NCI-H2171 treated with DMSO at 0.1 percent for 48 hours (cell line): ENCODE measurements at regions not wholly inside any gene's neighbourhood (a gene's known extent, or its start where the extent isn't known, plus 50 kb on each side); places are given as distances from the start of the nearest gene placed in this dataset.
A peak's percentile ranks its signal among the peaks of the same experiment; 100 is the strongest.

Source experiments
- DNase-seq: peaks from one replicate; lab custom pipeline; 2025; lab: John Stamatoyannopoulos, UW

DNA sequence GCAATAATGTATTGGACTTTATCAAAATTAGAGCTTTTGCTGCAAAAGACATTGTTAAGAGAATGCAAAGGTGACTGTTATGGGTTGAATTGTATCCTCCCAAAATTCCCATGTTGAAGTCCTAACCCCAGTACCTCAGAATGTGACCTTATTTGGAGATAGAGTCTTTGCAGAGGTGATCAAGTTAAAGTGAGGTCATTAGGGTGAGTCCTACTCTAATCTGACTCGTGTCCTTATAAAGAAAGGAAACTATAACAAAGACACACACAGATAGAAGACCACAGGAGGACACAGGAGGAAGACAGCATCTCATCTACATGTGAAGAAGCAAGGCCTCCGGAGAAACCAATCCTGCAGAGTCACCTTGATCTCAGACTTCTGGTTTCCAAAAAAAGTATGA lies 1011.2 kb downstream of the TBC1D22A start:
- DNase-seq, result no peak

- no peak for DNase-seq
These were observed 1010.4 kb downstream of the TBC1D22A start for GRCh38 chr22:47772864-47773263.

GRCh38 chr22:47769652-47770051 lies 1007.2 kb downstream of the TBC1D22A start:
- DNase-seq, result no peak

DNA sequence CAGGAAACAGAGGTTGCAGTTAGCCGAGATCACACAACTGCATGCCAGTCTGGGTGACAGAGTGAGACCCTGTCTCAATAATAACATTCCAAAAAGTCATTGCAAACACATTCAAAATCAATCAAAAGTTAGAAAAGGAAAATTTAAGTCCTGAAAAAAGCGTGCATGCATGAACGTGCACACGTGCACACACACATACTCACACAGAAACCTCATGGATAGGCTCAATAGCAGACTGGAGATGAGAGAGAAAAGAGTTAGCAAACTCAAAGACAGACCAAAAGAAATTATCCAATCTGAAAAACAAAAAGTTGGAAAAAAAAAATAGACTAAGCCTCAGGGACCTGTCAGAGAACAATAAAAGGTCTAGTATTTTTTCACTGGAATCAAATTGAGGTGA lies 1005.6 kb downstream of the TBC1D22A start:
- DNase-seq, result no peak

- no peak for DNase-seq
These were observed 1005.0 kb downstream of the TBC1D22A start for GRCh38 chr22:47767403-47767802.

- DNase-seq, result no peak
These were observed 1003.3 kb downstream of the TBC1D22A start for GRCh38 chr22:47765757-47766156.

- no peak for DNase-seq
These were observed 999.7 kb downstream of the TBC1D22A start for GRCh38 chr22:47762141-47762540.

GRCh38 chr22:47759909-47760308 lies 997.5 kb downstream of the TBC1D22A start:
- no peak for DNase-seq

- DNase-seq, result no peak
These were observed 995.3 kb downstream of the TBC1D22A start for GRCh38 chr22:47757741-47758140.

DNA sequence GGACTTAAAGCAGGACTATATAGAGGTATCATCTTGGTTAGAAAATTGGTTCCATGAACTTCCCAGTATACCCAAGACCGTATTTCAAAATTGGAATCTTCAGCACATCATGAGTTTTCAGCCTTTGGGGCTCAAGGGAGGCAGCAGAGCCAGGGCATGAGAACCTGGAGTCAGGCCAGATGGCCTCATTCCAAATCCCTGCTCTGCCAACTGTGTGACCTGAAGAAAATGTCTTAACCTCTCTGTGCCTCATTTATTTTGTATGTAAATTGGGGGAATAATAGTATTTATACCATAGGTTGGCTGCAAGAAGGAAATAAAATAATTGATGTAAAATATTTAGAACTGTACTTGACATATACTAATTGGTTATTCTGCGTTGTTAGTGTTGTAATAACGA lies 987.6 kb downstream of the TBC1D22A start:
- DNase-seq, result peak; percentile 34

DNA sequence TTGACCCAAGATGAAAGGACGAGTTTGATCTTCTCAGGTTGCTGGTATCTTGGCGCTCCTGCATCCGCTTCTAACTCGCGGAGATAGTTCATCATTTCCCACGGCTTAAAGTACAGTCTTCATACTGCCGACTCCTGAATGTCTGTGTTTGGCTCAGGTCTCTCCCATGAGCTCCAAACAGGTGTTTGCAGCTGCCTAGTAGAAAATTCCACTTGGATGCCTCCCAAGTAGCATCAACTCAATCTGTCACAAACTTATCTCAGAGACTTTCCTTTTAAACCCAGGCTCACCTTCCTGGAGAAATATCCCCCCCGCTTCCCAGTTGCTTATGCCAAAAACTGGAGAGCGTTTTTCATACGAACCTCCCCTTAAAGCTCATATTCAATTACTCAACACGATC lies 986.5 kb downstream of the TBC1D22A start:
- DNase-seq, result peak; percentile 77

DNA sequence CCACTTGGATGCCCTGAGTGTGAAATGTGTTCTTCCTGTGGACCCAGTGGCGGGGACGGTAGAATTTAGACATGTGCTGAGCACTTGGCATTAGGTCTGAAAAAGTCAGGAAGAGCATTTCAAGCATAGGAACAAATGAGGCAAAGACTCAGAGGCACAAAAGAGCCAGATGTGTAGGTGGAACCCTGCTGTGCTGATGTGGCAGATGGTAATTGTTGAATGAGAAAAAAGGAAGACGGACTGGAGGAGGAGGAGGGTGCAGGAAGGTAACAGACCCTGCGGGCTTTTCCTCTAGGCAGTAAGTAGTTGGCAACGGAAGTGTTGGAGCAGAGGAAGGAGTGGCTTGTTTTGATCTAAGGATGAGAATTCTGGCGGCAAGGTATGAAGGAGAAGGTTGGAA lies 985.8 kb downstream of the TBC1D22A start:
- DNase-seq, result peak; percentile 96

DNA sequence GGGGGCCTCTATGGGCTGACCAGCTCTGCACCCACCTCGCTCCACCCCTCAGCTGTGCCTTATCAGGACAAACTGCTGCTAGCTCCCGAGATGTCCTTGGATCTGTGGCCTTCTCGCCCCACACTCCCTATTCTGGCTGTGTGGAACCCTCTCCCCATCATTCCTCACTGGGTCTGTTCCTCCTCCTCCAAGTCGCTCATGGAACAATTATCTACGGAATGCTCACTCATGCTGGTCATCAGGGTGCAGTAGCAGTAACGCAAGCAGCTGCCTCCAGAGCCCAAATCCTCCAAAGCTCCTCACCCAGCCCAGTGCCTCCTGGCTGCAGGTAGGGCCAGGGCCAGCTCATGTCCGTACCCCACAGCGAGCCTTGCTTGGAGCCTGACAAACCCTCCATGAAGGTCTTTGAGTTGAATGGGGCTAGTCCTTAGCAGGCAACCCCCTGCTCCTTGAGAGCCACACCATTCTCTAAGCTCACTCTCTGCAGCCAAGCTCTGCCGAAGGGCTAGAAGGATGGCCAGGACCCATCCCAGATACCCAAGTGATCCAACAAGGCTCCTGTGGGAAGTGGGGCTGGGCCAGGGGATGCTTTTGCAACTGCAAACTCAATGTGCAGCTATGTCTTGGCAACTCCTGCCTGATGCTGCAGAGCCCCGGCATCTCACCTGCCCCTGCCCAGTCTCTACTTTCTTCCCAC lies 977.8 kb downstream of the TBC1D22A start:
- no peak for DNase-seq

DNA sequence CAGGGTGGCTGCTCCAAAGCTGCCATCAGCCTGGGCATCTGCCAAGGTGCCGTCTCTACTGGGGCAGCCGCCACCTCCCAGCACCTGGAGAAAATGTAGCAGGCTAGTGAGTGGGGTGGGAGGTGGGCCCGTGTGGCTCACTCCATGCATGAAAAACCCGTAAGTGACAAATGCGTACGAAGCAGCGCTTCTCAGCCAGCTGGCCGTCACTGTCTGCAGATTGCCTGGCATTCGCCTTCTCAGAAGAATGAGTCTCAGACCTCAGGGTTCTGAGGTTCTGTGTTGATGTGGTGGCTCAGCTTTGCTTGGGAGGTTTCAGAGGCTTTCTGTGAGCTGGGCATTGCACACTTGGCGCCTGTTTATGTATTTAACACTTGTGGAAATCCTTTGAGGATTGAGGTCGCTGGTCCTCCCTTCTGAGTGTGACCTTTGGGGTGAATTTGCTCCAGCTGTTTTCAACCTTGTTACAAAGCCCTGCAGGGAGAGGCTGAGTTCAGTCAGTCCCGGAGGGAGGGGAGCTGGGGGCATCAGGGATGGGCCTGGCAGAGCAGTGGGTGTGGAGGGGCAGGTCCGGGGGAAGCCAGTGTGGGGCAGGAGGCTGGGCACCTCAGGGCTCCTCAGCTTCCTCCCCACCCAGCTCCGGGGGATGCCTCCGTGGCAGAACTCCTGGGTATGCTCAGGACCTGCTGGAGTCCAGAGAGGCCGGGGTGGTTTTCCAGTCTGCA lies 977.0 kb downstream of the TBC1D22A start:
- DNase-seq, result no peak

- no peak for DNase-seq
These were observed 976.1 kb downstream of the TBC1D22A start for GRCh38 chr22:47738472-47739013.

DNA sequence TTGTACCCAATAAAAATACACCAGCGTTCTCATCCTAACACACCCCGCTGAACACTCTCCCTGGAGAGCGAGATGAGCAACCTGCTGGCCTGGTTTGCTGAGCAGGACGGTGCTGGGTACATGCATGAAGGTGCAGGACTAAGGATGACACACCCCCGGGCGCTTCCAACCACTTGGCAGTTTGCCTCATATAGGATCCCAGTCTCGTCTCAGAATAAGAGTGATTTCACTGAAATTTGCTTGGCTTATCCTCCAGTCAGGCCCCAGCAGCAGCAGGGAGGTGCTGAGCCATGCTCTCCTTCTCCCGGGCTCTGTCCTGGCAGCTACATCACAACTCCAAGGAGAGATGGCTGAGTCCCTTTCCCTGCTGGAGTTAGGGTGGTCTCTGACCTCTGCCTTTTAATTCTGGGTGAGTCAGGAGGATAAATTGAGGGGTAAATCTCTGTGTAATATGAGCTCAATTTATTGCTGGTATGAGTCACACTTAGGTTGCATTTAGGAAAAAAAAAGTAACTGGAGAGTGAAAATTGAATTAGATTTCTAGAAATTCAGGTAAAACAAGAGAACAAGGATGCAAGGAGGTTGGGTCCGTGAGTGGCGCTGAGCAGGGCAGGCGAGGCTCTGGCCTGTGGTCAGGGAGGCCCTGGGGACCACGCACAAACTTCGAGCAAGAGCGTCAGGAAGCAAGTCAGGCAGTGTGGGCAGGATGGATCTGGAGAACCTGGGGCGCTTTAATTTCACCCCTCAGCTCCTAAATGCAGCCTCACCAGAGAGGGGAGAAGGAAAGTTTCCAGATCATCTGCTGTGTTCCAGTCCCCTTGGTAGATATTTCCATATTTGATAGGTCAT lies 974.0 kb downstream of the TBC1D22A start:
- DNase-seq, result peak; percentile 25

DNA sequence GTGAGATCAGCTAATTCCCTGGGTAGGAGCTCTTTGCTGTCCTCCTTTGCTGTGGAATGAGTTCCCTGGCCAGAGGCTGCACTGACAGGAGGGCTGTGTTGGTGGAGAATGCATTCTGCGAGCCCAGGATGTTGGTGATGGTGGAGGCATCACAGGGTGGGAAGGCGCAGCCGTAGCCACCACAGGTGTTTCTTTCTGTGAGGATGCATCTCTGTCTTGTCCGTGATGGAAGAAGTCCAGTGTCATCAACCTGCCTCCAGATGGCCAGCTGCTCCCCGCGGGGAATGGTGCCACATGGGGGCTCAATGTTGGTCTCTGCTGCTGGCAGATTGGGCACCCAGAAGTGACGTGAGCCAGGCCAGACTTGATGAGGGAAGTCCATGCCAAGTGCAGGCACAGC lies 972.1 kb downstream of the TBC1D22A start:
- no peak for DNase-seq

DNA sequence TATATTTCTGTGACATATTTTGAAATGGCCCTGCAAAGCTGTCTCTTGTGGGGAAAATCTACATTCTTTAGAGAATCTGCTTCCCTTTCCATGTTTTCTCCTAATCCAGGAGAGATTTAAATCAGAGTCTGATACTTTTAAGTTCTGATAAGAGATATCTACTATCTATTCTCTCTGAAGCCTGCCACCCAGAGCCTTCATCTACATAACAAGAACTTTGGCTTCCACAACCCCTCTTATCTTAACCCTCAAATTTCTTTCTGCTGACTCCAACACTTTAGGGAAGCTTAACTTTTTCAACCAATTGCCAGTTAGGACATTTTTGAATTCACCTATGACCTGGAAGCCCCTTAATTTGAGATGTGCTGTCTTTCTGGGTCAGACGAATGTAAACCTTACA lies 965.2 kb downstream of the TBC1D22A start:
- DNase-seq, result no peak

- no peak for DNase-seq
These were observed 962.3 kb downstream of the TBC1D22A start for GRCh38 chr22:47724751-47725150.

DNA sequence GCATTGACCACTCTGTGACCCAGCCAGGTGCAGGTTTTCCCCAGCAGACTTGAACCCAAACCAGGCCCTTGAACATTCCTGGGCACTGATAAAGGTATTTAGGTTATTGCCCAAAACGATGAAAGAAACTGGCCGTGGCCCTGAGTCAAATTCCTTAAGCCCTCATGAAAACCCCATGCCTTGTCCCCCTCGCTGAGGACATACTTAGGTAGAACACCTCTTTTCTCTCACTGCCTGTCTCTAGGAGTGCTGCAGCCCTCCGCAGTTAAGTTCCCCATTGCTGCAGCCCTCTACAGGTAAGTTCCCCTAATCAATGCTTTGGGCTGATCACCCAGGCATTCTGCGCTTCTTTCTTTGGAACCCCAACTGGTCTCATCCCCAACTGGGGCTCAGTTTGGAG lies 961.6 kb downstream of the TBC1D22A start:
- no peak for DNase-seq

DNA sequence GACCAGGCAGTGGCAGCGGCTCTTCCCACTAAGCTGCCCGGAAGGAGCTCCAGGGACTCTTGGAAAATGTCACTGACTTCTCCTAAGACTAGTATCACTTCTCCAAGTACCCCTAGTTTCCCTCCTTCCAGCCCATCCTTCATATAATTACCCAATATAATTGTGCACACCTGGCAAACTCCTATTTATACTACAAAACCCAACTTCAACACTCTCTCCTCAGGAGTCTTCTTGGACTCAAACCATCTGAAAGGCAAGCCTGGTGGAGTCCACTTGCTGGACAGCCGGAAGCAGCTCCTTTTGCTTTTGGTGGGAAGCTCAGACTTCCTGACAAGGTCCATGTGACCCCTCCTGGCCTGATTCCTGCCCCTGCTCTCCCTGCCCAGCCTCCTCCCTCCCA lies 955.9 kb downstream of the TBC1D22A start:
- no peak for DNase-seq

GRCh38 chr22:47716890-47717615 lies 954.6 kb downstream of the TBC1D22A start:
- no peak for DNase-seq
